HS-5 (cell line): ENCODE measurements at regions not wholly inside any gene's neighbourhood (a gene's known extent, or its start where the extent isn't known, plus 50 kb on each side); places are given as distances from the start of the nearest gene placed in this dataset.

Experiments
- DNase-seq: peaks from one replicate; pipeline ENCODE4 v3.0.0-alpha.2; 2012; ENCODE audit warnings: low read depth

DNA sequence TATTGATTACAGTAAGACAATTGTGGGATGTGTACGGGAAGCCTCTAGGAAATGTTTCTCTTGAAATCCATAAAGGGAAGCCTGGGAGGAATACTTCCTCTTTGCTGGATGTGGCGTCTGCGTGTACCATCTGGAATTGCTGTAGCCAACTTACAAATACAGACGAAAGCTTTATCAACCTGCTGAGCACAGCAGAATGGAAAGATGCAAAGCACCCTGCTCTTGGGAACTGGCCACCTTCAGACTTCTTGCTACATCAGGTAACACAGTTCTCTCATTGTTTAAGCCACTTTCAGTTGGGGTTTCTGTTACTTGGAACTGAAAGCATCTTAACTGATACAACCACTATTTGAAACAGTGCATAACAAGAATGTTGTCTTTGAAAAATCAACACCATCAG, 213.8 kb downstream of the HRH4 start:
- DNase-seq, result no peak

DNA sequence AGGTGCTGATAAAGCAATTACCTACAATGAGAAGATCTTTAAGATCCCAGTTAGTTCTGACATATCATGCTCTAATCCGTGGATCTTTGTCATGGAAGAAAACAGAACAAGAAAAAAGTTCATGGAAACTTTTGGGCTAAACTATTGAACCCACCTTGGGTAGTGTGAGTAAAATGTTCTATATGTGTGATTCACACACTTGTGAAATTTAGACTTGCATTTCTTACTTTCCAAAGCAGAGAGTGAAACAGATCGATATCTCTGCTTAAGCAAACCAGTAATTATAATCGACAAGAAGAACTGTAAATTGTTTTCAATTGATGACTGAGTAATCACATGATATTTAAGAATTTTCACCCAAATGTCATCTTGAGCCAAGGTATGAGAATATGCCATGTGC, 214.2 kb downstream of the HRH4 start:
- DNase-seq, result no peak

DNA sequence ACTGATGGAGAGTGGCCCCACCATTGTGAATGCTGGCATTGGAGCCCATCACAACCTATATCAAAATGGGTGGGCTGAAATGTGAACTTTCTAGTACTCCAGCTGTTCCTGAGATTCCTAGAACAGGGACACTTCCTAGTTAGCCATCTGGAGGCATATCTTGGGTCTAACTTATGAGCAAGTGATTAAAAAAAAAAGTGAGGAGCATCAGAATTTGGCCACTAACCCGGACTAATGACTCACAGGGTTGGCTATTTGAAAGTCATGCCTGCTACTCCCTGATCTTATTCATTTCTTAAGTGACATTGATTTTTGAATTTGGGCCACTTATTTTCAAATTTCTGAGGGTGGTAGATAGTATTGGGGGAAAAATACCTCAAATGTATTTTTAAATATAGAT, 216.6 kb downstream of the HRH4 start:
- DNase-seq, result peak; percentile 2

DNA sequence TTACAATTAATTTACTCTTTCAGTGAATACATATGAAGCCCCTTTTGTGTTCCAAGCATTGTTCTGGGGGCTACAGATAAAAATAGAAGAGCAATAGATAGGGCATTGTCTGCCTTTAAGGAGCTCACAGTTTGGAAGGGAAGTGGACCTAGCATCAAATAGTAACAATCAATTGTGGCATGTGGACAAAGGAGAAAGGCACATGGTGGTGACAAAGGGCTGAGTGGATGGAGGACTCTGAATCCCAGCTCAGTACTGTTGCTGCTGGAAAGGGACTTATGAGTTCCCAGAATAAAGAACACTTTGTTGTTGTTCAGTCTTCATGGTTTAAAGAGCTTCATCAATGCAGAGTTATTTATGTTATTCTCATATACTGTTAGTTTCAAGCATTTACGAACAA, 217.7 kb downstream of the HRH4 start:
- DNase-seq, result no peak

DNA sequence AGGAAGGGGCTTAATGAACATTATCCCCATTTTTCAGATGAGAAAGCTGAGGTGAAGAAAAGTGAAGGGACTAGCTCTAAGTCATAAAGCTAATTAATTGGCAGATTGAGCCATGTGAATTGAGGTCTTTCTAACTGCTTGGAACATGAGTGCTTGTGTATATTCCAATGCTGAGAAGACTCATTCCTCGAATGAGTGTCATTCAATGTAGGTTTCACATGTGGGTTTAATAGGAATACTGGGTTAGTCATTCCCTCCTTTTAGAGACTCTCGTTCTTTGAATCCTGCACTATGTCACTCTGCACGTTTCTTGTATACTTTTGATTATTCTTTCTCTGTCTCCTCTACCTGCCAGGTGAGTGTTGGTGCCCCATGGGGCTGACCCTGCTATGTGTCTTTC, 218.2 kb downstream of the HRH4 start:
- no peak for DNase-seq

DNA sequence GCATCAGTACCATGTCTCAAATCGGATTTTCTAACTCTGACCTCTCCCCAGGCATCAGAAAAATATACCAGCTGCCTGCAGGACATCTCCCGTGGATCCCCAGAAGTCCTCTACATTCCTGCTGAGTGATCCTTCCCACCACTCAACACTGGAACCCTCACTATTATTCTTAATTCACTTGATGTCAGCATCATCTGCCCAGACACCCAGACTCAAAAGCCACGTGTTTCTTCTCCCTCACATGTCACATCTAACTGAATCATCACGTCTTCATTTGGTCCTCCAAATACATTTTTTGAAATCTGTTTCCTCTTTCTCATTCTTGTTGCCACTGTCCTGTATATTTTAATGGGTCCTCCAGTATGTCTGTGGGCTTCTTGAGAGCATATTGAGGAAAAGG, 218.6 kb downstream of the HRH4 start:
- DNase-seq, result no peak

DNA sequence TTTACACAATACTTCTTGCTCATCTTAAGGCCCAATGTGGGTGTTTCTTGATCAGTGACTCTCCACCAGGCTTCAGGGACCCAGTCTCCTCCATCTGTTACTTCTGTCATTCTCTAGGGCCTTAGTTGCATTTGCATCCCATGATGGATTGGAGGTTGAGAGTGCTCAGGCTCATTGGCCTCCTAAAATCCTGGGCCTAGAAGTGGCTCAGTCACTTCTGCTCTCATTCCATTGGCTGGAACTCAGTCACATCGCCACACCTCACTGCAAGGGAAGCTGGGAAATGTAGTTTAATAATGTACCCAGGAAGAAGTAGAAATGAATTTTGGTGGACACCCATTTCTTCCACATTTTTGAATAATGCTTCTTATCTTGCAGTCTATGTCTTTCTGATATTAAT, 223.5 kb downstream of the HRH4 start:
- no peak for DNase-seq

DNA sequence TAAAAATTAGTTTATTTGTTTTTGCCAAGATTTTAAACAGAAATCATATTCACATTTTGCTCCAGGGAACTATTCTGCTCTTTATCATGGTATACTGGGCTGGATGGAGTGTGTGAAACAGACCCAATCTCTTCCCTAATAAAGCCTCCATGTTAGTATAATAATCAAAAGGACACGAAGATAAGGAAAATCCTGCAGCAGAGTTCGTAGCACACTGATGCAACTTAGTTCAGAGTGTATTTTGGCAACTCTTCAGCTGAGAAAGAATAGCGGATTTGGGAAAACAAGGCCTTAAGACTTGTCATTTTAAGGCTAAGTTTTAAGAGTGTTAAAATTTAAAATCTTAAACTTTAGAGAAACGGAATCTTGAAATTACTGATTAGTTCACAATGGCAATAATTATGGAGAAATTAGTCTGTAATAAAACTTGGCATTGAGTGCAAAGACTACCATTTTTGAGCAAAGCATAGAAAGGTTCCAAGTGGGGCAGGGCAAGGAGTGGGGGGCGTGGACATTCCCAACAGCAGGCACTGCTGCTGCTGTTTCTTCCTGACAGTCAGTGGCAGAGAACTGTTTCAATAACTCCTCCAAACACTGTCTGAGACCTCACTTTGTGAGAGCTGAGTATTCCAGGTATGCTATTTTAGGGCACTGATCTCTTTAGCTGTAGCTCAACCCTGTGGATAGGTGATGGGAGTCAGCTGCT, 225.0 kb downstream of the HRH4 start:
- no peak for DNase-seq

DNA sequence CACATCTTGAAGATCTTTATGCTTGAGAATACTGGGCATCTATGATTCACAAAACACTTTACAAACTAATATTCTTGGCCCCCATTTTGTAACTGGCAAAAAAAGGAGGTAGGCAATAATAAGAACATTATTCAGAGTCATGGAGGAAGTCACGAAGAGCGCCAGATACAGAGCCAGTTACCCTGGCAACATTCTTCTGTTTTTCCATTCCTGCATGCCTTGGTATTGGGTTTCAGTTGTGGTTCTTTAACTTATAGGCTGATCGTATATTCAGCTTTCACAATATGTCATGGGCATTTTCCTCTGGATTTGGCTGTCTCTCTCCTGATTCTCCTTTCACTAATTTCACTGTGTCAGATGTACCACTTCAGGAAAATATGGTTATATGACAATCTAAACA, 234.7 kb downstream of the HRH4 start:
- no peak for DNase-seq

DNA sequence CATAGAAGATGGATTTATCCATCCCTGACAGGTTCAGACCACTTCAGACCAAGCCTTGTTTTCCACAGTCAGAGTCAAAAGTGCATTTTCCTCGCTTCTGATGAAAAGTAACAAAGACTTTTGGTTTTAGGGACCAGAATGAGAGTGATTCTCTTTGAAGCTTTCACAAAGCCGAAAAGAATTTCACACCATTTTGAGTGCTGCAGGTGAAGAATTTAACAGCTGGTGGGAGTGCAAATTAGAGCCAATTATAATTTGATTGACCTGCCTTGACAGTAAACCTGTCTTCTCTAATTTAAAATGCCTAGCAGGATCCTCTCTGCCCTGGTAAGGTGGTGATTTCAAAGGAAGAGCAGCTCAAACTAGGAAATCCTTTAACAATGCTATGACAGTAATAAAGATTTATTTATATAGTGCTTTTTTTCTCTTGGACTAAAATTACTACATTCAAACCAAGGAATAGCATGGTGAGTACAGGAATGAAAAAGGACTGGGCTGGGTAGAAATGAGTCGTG, 241.6 kb downstream of the HRH4 start:
- DNase-seq, result no peak

DNA sequence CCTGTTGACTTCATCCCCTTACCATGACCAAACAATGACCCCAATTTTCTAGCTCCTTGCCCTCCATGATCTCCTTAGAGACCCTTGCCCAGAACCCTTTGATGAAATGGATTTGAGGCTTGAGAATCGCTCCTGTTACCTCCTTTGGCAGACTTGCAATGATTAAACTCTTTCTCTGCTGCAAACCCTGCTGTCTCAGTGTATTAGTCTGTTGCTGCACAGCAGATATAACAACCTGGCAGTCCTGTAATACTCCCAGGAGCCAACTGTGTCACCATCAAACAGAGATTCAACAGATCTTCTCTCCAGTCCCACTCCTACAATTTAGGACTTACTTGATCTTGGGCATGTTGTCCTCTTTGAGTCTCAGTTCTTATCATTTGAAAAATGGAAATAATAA, 242.9 kb downstream of the HRH4 start:
- no peak for DNase-seq

DNA sequence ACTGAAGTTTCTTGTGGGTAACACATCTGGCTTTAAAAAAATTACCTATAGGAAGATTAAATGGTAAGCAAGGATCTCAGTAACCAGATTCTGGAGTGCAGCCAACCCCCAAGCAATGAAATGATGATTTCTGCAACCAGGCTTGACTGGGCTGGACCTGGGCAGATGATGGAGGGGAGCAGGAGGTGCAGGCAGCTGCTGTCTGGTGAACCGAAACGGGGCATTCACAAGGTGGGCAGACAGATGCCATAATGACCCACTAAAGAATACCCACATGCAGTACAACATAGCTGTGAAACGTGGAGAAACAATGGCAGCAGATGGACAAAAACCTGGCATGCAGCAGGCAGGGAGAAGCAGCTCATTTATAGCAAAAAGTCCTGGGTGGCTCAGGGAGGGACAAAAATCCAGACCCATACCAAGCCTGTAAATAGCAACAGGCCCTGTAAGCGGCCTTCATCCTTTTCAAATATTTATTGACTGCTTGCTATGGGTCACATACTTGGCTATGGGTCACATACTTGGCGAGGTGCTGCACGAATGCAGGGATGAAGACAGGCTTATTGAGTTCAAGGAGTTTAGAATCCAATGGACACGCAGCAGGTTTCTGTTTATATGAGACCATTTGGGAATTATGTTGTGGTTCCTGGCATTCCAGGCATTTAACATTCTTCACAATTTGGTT, 244.7 kb downstream of the HRH4 start:
- DNase-seq, result no peak

DNA sequence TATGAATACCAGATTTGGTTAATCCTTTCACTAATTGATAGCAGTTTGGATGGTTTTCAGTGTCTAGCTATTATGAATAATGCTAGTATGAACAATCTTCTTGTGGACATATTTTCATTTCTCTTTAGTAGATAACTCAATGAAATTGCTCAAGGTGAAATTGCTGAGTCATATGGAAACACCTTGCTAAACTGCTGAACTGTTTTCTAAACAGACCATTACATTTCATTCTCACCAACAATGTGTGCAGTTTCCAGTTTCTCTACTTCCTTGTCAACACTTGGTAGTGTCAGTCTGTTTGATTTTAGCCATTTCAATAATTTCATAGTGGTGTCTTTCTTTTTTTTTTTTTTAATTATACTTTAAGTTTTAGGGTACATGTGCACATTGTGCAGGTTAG, 250.0 kb downstream of the HRH4 start:
- no peak for DNase-seq

DNA sequence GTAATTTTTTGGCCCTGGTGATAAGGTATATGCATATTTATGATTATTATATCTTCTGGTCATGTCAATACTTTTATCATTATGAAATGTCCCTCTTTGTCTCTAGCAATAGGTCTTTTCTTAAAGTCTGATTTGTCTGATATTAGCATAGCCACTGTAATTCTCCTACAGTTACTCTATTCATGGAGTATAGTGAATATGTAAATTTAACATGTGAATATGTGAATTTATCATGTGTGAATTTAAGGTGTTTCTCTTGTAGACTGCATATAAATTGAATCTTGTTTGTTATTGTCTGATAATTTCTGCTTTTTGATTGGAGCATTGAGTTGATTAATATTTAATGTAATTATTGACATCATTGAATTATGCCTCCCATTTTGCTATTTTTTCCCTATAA, 259.4 kb downstream of the HRH4 start:
- no peak for DNase-seq

DNA sequence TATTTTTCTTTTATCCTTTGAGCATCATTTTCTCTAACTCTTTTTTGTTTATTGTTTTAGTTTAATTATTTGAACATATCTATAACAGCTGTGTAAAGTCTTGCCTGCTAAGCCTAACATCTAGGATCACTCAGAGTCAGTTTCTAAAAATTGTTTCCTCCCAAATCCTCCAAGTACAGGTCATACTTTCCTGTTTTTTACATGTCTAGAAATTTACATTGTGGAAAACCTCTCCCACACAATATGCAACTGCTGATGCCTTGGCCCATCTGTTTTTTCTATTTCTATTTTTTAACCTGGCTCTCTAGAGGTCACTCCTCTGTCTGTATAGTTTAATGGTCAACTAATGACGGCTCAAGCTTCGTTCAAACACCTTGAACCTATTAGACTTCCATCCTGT, 261.0 kb downstream of the HRH4 start:
- DNase-seq, result no peak

DNA sequence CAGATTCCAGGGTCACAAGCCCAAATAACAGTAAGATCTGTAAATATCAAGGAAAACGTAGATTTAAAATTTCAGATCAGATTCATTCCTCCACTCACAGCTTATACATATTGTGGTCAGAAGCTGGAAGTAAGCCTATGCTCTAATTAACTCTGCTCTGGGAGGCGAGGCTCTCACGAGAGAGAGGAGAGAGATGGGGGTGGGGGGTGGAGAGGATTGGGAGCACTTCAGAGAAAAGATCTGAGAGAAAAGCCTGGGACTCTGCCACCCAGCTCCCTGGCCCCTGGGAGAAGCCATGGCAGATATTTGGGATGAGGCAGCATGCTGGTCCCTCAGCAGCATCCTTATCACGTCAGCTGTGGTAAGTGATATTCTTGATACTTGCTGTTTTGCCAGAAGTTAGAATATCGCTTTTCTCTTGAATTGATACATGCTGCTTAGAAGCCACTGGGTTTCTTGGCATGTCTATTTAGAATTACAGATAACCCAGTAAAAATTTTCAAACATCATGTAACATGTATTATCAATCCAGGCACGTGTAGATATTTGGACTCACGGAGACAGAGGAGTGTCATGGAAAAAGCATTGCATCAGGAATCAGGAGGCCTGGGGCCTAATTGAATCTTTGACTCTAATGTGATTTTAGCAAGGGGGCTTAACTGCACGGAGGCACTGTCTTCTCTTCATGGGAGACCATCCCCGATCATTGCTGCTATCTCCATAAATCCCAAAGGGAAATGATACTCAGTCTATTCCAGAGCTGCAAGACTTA, 265.4 kb downstream of the HRH4 start:
- DNase-seq, result no peak

DNA sequence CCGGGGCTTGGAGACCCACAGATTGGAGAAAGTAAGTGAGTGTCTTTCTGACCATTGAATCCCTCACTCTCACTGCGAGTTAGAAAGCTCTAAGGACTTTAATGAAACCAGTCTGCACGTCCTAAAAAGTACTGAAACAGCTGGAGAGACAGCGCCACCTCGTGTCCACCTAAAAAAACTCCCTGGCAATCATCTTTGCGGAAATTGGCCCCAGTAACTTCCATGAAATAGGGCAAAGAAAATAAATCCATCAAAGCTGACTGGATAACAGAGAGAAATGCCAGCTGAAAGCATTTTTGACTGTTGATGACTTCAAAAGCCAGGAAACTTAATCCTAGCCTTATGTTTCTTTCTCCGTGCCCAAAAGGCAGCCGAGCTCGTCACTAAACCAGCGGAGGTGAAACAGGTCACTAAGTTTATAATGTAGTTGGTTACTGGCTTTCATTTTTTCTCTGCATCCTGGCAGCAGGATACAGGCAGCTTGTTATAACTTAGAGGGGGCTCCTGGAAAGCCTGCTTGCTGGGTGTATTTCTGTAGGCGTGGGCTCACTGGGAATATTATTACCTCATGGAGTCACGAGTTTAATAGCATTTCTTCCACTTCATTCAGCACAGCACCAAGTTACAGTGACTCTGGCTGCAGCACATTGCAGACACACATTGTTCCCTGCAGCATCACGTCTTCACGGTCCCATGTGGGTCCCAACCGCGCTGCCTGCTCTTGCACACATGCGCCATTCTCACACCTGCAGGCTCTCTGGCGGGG, 266.5 kb downstream of the HRH4 start:
- no peak for DNase-seq

DNA sequence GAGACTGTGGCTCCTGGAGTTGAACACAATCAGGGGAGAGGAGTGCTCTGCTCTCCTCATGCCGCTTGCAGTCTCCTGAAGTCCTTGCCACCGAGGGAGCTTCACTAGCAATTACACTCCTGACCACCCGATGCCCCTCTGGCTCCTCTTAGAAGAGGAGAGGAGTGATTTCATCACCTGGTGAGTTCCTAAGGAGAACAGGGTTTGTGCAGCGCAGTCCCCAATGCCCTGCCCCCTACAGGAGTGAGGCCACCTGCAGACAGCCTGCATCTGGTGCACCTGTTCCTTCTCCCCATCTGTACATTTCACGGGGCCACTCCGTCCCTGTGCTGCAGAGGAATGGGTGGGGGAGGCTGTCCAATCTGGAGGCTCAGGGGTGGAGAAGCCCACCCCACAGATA, 267.2 kb downstream of the HRH4 start:
- no peak for DNase-seq

DNA sequence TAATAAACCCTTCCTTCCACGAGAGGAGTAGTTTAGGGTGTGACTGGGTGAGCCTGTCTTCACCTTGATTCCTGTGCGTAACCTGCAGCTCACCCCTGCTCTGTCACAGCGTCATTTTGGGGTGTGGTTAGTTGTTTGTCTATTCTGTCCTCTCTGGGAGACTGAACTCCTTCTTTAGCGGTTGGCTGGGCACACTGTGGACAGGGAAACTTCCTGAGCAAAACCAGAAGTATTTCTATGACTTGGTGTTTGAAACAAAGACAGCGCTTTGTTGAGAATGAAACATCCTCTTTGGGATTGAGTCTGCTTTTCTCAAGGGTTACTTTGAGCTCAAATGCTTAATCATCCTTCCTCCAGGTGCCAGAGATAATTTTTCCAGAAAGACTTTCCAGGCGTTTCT, 270.7 kb downstream of the HRH4 start:
- DNase-seq, result no peak

DNA sequence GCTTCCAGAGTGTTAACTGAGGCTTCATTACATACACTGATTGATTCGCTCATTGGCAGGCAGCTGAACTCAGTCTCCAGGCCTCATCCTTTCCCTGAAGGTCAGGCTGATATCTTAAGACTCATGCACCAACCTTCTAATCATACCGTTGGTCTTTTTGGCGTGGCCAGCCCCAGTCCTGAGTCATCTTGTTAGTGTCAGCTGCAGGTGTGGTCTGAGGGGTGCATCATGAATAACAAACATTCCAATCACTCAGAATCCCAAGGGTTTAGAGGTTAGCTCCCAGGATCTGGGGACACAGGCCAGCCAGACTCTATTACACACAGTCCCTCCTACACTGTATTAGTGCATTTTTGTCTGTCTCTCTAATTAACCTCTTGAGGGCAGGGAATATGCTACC, 271.5 kb downstream of the HRH4 start:
- DNase-seq, result no peak

DNA sequence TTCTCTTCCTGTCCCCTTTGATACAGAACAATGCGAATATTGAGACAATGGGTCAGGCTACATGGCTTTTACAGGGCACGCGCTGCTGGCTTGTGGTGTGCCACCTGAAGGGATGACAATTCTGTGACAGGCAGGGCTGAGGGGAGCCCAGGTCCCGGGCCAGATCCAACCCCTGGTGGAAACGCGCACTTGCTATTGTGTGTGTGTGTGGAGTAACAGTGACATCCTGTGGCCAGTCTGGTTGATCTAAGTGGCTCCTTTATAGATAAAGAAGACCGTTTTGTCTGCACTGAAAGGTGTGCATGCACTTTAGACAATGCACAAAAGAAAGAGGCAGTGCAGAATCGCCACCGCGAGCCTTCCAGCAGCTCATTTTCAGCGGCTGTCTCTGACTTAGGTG, 273.6 kb downstream of the HRH4 start:
- DNase-seq, result no peak

DNA sequence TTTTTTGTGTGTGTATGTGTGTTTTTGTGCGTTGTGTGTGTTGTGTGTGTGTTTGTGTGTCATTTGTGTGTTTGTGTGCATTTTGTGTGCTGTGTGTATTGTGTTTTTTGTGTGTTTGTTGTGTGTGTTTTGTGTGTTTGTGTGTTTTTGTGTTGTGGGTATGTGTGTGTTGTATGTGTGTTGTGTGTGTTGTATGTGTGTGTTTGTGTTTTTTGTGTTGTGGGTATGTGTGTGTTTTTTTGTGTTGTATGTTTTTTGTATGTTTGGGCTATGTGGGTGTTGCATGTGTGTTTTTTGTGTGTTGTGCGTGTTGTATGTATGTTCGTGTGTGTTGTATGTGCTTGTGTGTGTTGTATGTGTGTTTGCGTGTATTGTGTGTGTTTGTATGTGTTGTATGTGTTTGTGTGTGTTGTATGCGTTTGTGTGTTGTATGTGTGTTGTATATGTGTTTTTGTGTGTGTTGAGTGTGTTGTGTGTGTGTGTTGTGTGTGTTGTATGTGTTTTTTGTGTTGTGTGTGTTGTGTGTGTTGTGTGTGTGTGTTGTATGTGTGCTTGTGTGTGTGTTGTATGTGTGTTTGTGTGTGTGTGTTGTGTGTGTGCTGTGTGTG, 275.3 kb downstream of the HRH4 start:
- no peak for DNase-seq
